EL (cell line): ENCODE measurements at regions not wholly inside any gene's neighbourhood (a gene's known extent, or its start where the extent isn't known, plus 50 kb on each side); places are given as distances from the start of the nearest gene placed in this dataset.
A peak's percentile ranks its signal among the peaks of the same experiment; 100 is the strongest.

ENCODE experiments used
- DNase-seq: peaks from one replicate; pipeline ENCODE4 v3.0.0-alpha.2; 2016

- no peak for DNase-seq
Measured at GRCh38 chr4:159445692-159446091, 342.8 kb downstream of the RAPGEF2 start.

- DNase-seq, result peak; percentile 72
Measured at GRCh38 chr4:159446266-159446976, 343.5 kb downstream of the RAPGEF2 start.

GRCh38 chr4:159447296-159447695 lies 344.4 kb downstream of the RAPGEF2 start:
- DNase-seq, result no peak

GRCh38 chr4:159451006-159451405 lies 348.1 kb downstream of the RAPGEF2 start:
- peak; percentile 21 for DNase-seq

GRCh38 chr4:159455675-159456237 lies 352.9 kb downstream of the RAPGEF2 start:
- peak; percentile 60 for DNase-seq

GRCh38 chr4:159460371-159460770 lies 357.5 kb downstream of the RAPGEF2 start:
- DNase-seq, result no peak

GRCh38 chr4:159463235-159463634 lies 360.4 kb downstream of the RAPGEF2 start:
- no peak for DNase-seq

- no peak for DNase-seq
Measured at GRCh38 chr4:159464302-159464701, 361.4 kb downstream of the RAPGEF2 start.

- DNase-seq, result no peak
Measured at GRCh38 chr4:159476886-159477285, 374.0 kb downstream of the RAPGEF2 start.

GRCh38 chr4:159480826-159481225 lies 377.9 kb downstream of the RAPGEF2 start:
- DNase-seq, result no peak

GRCh38 chr4:159481936-159482335 lies 379.1 kb downstream of the RAPGEF2 start:
- DNase-seq, result no peak

- no peak for DNase-seq
Measured at GRCh38 chr4:159483110-159483781, 380.4 kb downstream of the RAPGEF2 start.

GRCh38 chr4:159483782-159484741 lies 381.2 kb downstream of the RAPGEF2 start:
- DNase-seq, result no peak

- DNase-seq, result no peak
Measured at GRCh38 chr4:159484864-159485263, 382.0 kb downstream of the RAPGEF2 start.

- DNase-seq, result peak; percentile 70
Measured at GRCh38 chr4:159487284-159487747, 384.4 kb downstream of the RAPGEF2 start.

- no peak for DNase-seq
Measured at GRCh38 chr4:159489646-159490045, 386.8 kb downstream of the RAPGEF2 start.

GRCh38 chr4:159495515-159496236 lies 392.8 kb downstream of the RAPGEF2 start:
- no peak for DNase-seq

- no peak for DNase-seq
Measured at GRCh38 chr4:159496248-159496647, 393.4 kb downstream of the RAPGEF2 start.

GRCh38 chr4:159497936-159498335 lies 395.1 kb downstream of the RAPGEF2 start:
- no peak for DNase-seq

- no peak for DNase-seq
Measured at GRCh38 chr4:159498446-159499115, 395.7 kb downstream of the RAPGEF2 start.

- DNase-seq, result no peak
Measured at GRCh38 chr4:159500861-159501260, 398.0 kb downstream of the RAPGEF2 start.
